ENCODE measurements at regions not wholly inside any gene's neighbourhood (a gene's known extent, or its start where the extent isn't known, plus 50 kb on each side); places are given as distances from the start of the nearest gene placed in this dataset.

DNA sequence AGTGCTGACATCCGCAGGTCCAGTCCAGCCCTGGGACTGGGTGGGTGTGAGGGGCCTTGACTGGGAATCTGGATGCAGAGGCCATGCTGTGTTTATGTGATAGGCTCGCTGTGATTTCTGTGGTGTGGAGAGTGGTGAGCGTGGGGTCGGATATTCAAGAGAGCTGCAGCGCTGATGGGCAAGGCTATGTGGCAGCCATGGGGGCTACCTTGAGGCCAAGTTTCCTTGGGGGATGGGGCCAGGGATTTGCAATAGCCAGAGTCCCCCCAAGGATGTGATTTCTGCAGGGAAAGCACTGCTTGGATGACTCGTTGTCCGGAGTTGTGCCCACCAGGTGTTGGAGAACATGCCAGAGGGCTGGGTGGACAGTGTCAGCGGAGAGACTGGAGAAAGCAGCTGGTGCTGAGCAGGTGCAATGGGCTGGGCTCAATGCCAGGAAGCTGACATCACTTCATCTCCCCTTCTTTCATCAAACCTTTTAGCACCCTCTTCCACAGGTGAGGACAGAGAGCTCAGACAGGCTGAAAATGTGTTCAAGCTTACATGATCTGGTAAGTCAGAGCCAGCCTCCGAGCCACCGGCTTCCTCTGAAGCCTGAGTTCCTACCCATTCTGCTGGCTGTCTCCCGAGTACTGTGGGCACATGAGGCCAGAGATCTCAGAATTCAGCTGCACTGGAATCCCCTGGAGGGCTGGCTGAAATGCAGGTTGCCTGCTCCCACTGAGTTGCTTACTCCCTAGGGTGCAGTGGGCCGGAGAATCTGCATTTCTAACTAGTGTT is 132.9 kb downstream of the RHOU start:
- peak; percentile 20 for DNase-seq (ENCODE audit: low spot score)

DNA sequence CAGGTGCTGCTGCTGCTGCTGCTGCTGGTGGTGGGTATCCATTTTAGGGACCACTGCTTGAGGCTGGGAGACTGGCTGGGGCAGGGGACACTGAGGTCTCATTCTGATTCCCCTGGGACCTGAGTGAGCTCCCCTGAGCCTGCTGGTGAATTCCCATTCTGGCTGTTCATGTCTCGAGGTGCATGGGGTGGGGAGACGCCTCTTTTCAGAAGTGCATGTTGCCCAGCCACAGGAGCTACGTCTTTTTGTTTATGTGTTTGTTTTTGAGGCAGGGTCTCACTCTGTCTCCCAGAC is 133.4 kb downstream of the RHOU start:
- no peak for DNase-seq (ENCODE audit: low spot score)

- DNase-seq (ENCODE audit: low spot score): no peak
Observed at GRCh38 chr1:228869312-228869824, 134.1 kb downstream of the RHOU start.

DNA sequence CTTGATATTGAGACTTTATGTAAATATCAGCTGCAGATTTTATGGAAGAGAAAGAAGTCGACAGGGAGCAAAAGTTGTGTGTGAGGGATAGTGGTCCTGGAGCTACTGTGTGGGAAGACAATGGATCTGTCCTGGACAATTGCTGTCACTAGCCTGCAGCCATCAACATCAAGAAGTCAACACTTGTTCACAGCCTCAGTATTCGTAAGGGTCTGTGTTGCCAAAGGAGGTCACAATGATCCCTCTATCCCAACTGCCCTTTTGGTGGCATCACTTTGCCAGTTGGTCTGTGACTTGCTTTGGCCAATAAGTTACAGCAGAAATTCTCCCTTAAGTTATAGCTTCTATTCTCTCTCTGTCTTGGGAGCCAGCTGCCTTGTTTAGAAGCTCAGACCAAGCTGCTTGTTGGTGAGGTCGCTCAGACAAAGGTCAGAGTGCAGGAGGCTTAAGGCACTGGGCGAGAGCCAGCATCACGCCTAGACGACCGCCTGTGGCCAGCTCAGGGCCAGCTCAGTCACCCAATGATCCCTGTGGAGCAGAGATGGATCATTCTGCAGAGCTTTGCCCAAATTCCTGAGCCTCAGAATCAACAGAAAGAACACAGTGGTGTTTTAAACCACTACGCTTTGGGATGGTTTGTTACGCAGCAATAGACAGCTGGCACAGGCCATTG is 134.9 kb downstream of the RHOU start:
- no peak for DNase-seq (ENCODE audit: low spot score)

DNA sequence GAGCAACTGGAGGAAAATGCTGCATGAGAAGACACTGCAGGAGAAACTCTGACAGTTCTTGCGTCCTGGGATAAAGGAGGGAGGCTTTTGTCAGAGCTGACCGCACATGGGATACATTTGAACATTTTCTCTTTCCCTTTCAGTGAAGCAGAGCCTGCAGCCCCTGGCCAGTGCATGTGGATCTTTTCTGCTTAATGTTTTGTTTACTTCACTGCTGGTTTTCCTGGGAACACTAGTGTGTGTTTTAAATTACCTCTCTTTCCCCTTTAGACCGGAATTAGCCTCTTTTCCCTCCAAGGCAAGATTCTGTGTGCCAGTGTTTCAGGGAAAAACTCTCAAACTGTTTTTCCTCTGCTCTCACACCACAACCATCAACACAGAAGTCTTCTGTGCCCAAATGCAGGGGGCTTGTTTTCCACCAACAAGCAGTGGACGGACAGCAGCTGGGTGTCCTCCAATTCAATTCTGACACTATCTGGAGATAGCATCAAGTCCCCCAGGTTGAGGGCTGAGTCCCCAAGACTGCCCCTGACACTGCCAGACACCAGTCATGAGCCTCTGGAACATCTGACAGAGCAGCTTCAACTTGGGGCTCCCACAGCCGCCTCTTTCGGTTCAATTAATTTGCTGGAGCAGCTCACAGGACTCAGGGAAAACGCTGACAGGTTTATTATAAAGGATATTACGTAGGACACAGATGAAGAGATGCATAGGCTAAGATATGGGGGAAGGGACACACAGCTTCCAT is 136.2 kb downstream of the RHOU start:
- no peak for DNase-seq (ENCODE audit: low spot score)

- no peak for DNase-seq (ENCODE audit: low spot score)
Observed at GRCh38 chr1:228872080-228872479, 136.8 kb downstream of the RHOU start.

- DNase-seq (ENCODE audit: low spot score): no peak
Observed at GRCh38 chr1:228873709-228874108, 138.4 kb downstream of the RHOU start.

DNA sequence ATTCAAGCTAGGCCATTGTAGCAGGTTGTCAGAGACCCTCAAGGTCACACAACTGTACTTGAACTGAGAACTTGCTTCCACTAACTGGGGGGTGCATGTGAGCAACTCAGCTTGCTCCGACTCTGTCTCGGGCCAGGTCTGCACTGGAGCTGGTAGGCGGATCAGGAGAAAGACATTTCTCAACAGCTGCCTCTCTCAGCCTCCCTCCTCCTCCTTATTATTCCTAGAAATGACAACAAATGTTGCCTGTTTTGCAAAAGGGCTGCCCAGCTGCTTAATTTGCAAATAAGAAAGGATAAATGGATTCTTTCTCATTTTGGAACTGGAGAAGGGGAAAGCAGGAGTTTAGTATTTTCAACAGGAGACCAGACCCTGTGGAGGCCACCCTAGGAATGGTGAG is 140.5 kb downstream of the RHOU start:
- DNase-seq (ENCODE audit: low spot score): no peak

DNA sequence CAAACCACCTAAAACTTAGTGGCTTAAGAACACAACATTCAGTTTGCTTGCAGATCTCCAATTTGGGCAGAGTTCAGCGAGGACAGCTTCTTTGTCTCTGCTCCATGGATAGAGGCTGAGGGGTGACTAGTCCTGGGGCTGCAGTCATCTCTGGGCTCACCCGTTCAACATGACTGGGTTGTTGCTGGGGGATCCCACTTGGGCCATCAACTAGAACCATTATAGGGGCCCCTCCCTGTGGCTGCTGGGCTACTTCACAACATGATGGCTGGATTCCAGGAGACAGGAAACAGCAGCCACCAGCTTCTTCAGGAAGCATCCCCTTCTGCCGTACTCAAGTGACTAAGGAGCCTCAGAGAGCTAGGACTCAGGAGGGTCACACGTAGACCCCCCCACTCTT is 140.9 kb downstream of the RHOU start:
- DNase-seq (ENCODE audit: low spot score): no peak

GRCh38 chr1:228879164-228879563 is 143.9 kb downstream of the RHOU start:
- DNase-seq (ENCODE audit: low spot score): no peak

- DNase-seq (ENCODE audit: low spot score): no peak
Observed at GRCh38 chr1:228882041-228882770, 146.9 kb downstream of the RHOU start.

- DNase-seq (ENCODE audit: low spot score): no peak
Observed at GRCh38 chr1:228882771-228883450, 147.6 kb downstream of the RHOU start.

GRCh38 chr1:228883535-228883934 is 148.3 kb downstream of the RHOU start:
- DNase-seq (ENCODE audit: low spot score): no peak

DNA sequence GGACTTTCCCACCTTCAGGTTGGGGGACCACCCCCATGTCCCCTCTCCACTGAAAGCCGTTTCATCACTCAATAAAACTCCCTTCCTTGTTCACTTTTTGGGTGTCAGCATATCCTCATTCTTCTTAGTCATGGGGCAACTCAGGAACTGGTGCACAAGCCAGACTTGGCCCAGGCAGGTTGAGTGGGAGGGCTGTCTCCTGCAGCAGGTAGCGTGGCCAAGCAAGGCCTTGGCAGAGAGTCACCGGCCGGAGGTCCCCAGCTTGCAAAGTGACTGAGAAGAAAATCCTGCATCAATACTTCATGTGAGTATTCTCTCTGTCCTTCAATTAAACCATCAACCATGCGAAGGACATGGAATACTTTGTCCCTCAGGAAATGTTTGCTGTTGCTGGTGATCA is 148.9 kb downstream of the RHOU start:
- no peak for DNase-seq (ENCODE audit: low spot score)

- no peak for DNase-seq (ENCODE audit: low spot score)
Observed at GRCh38 chr1:228884615-228885566, 149.6 kb downstream of the RHOU start.

GRCh38 chr1:228885845-228886244 is 150.6 kb downstream of the RHOU start:
- DNase-seq (ENCODE audit: low spot score): no peak

GRCh38 chr1:228887101-228887500 is 151.8 kb downstream of the RHOU start:
- DNase-seq (ENCODE audit: low spot score): no peak

DNA sequence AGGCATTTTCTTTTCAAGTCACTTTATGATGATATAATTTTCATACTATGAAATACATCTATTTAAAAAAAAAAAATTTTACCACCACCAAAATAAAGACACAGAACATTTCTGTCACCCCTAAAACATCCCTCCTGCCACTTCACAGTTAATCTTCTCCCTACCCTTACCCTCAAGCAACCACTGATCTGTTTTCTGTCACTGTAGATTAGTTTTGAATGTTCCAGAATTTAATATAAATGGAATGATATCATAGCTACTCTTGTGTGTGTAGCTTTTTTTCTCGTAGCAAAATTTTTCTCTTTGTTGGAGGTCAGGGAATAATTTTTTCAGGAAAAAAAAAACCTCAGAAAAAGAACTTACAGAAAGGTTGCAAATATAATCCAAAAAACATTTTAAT is 152.7 kb downstream of the RHOU start:
- DNase-seq (ENCODE audit: low spot score): no peak

GRCh38 chr1:228889289-228889688 is 154.0 kb downstream of the RHOU start:
- DNase-seq (ENCODE audit: low spot score): no peak

Measured in HT-29 (cell line).